Type B pancreatic cell (in vitro differentiated cells): ENCODE measurements at regions not wholly inside any gene's neighbourhood (a gene's known extent, or its start where the extent isn't known, plus 50 kb on each side); places are given as distances from the start of the nearest gene placed in this dataset.

Experiments used
- DNase-seq: peaks from one replicate; pipeline ENCODE4 v3.0.0; 2021; ENCODE audit warnings: mixed read lengths; ENCODE audit not compliant: unreplicated experiment; ENCODE audit errors: extremely low spot score
- H3K27ac Mint-ChIP-seq: 2 replicates; pipeline ENCODE4 v1.8.0; 2021; ENCODE audit warnings: mild to moderate bottlenecking, mixed read lengths
- H3K27me3 Mint-ChIP-seq: 2 replicates; pipeline ENCODE4 v1.8.0; 2021; ENCODE audit warnings: mixed read lengths
- H3K36me3 Mint-ChIP-seq: 2 replicates; pipeline ENCODE4 v1.8.0; 2021; ENCODE audit warnings: mixed read lengths
- H3K4me1 Mint-ChIP-seq: one replicate; pipeline ENCODE4 v1.8.0; 2021; ENCODE audit warnings: mixed read lengths; ENCODE audit not compliant: unreplicated experiment
- H3K4me3 Mint-ChIP-seq: 2 replicates; pipeline ENCODE4 v1.8.0; 2021; ENCODE audit warnings: mild to moderate bottlenecking, mixed read lengths
- H3K9me3 Mint-ChIP-seq: 2 replicates; pipeline ENCODE4 v1.8.0; 2021; ENCODE audit warnings: mixed read lengths
- TF ChIP-seq, protein P1 (sequence below): fragments of 200-600 bp; sonication (generic); conservative IDR thresholded peaks from 2 replicates; pipeline ENCODE4 v1.5.0; 2021; ENCODE audit warnings: antibody characterized with exemption, mild to moderate bottlenecking

DNA sequence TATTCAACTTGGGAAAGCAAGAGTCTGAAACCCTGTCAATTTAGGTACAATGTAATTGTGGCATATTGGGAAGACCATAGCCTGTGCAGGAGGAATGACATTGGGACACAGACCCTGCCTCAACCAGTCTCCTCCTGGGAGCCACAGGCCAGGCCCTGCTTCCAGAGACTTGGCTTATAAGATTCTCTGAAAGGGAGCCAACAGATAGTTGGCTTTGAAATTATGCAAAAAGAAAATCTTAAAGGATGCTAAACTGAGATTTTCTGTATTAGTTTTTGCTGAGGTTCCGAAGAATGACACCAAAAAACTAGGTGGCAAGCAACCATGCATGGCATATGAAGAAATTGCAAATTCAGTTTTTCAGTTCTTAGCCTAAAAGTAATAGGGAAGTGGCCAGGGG, 76.4 kb upstream of the CYRIA start:
- no peak for DNase-seq
- H3K27ac Mint-ChIP-seq = no peak overlapping the region
- no peaks in the 10 kb centered on the region for H3K36me3 Mint-ChIP-seq
- no peaks in the 10 kb centered on the region for H3K9me3 Mint-ChIP-seq
- no peak overlapping the region for H3K4me3 Mint-ChIP-seq
- H3K4me1 Mint-ChIP-seq = no peaks in the 10 kb centered on the region
- TF ChIP-seq, protein P1, sequence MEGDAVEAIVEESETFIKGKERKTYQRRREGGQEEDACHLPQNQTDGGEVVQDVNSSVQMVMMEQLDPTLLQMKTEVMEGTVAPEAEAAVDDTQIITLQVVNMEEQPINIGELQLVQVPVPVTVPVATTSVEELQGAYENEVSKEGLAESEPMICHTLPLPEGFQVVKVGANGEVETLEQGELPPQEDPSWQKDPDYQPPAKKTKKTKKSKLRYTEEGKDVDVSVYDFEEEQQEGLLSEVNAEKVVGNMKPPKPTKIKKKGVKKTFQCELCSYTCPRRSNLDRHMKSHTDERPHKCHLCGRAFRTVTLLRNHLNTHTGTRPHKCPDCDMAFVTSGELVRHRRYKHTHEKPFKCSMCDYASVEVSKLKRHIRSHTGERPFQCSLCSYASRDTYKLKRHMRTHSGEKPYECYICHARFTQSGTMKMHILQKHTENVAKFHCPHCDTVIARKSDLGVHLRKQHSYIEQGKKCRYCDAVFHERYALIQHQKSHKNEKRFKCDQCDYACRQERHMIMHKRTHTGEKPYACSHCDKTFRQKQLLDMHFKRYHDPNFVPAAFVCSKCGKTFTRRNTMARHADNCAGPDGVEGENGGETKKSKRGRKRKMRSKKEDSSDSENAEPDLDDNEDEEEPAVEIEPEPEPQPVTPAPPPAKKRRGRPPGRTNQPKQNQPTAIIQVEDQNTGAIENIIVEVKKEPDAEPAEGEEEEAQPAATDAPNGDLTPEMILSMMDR = no peak
- peaks cover 25% of the 10 kb centered on the region for H3K27me3 Mint-ChIP-seq

DNA sequence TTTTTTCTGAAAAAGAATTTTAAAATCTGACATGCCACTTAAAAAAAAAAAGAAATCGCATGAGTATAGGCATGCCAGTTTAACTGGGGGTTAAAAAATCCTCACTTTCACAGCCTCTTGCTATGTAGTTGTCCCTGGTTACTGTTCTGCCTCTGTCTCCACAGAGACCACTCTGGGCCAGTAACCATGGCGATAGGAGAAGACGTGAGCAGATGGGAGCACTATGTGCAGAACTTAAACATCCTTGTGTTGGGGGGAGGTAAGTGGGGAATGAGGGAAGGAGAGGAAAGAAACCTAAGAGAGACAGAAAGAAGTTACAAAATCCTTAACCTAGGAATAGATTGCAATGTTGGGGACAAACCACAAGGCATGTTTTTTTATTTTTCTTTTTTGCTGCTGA, 75.9 kb upstream of the CYRIA start:
- no peak overlapping the region for H3K27ac Mint-ChIP-seq
- DNase-seq = no peak
- H3K36me3 Mint-ChIP-seq = no peaks in the 10 kb centered on the region
- no peaks in the 10 kb centered on the region for H3K4me1 Mint-ChIP-seq
- no peaks in the 10 kb centered on the region for H3K9me3 Mint-ChIP-seq
- TF ChIP-seq, protein P1 = no peak
- H3K4me3 Mint-ChIP-seq = no peak overlapping the region
- H3K27me3 Mint-ChIP-seq = peaks cover 25% of the 10 kb centered on the region

DNA sequence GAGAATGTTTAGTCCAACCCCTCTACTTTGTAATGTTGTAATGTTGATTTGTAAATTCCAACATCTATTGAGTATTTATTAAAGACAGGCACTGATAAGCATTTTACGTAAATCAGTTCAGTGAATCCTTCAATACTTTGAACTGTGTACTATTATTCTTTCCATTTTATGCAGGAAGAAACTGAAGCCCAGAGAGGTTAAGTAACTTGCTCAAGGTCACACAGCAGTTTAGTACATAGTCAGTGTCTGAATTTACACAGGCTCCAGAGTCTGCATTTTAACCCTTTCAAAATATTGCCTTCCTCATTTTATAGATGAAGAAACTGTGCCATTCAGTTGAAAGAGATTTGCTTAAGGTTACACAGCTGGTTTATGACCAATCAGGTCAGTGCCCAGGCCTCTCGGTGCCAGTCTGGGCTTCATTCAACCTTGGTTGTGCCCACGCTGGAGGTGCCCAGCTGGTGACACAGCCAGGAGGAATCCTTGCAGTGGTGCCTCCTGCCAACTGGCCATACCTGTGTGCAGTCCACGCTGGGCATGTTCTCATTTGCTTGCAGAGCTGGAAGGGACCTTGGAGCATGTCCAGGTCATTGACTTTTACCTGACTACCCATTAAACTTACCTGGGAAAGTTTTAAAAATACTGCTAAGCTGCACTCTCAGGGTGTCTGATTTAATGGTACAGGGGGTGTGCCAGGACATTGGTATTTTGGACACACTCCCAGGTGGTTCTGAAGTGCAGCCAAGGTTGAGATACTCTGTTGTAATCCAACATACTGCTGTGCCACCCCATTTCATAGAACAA, 74.3 kb upstream of the CYRIA start:
- H3K4me1 Mint-ChIP-seq = no peaks in the 10 kb centered on the region
- TF ChIP-seq, protein P1 = no peak
- H3K27ac Mint-ChIP-seq = no peak overlapping the region

DNA sequence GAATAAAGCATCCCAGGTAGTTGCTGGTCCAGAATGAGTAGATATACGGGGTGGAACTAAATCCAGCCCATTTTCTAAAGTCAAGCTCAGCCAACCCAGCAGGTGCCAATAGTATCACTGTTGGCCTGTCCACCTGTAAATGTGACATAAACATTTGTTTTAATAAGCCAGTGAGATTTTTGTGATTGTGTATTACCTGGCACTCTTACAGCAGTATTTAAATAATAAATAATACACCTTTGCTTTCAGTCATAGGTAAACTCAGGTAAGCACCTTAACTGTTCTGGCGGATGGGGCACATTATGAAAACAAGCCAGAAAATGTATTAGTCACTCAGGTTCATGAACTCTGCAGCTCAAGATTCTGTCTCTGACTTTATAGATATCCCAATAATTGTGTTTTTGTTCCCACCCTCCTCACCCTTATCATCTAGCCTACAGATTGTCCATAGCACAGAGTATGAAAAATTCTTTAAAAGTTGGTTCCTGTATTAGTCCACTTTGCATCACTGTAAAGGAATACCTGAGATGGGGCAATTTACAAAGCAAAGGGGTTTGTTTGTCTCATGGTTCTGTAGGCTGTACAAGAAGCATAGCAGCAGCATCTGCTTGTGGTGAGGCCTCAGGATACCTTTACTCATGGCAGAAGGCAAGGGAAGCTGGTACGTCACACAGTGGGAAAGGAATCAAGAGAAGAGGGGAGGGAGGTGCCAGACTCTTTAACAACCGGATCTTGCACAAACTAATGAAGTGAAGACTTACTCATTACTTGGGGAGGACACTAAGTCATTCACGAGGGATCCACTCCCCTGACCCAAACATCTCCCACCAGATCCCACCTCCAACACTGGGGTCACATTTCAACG, 73.0 kb upstream of the CYRIA start:
- no peak for DNase-seq
- TF ChIP-seq, protein P1 = no peak

More for the DNA sequence above, 74.3 kb upstream of the CYRIA start:
- no peak overlapping the region for H3K4me3 Mint-ChIP-seq
- DNase-seq = no peak
- H3K9me3 Mint-ChIP-seq = no peaks in the 10 kb centered on the region
- no peaks in the 10 kb centered on the region for H3K36me3 Mint-ChIP-seq
- H3K27me3 Mint-ChIP-seq = peaks cover 23% of the 10 kb centered on the region

DNA sequence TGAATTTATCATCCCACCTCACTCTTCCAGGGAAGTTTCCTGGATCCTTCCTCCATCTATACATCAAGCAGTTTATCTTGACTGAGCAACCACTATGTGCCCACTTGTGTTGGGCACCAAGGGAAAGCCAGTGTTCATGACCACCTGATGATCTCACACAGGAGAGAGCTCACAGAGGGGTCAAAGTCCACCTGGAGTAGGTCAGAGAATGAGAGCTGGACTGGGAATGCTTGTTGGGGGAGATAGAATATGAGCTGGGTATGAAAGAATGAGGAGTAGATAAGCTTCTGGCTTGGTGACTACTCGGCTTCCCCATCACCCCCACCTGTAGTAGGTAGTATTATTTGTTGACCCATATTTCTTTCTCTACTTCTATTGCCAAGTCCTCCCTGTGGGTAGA, 72.2 kb upstream of the CYRIA start:
- no peaks in the 10 kb centered on the region for H3K36me3 Mint-ChIP-seq
- peaks cover 23% of the 10 kb centered on the region for H3K27me3 Mint-ChIP-seq
- no peak overlapping the region for H3K27ac Mint-ChIP-seq
- H3K4me3 Mint-ChIP-seq = no peak overlapping the region
- DNase-seq = no peak
- no peaks in the 10 kb centered on the region for H3K4me1 Mint-ChIP-seq
- H3K9me3 Mint-ChIP-seq = no peaks in the 10 kb centered on the region
- TF ChIP-seq, protein P1 = no peak

More for the DNA sequence above, 73.0 kb upstream of the CYRIA start:
- no peak overlapping the region for H3K4me3 Mint-ChIP-seq
- no peaks in the 10 kb centered on the region for H3K36me3 Mint-ChIP-seq
- no peaks in the 10 kb centered on the region for H3K4me1 Mint-ChIP-seq
- no peaks in the 10 kb centered on the region for H3K9me3 Mint-ChIP-seq
- no peak overlapping the region for H3K27ac Mint-ChIP-seq
- peaks cover 23% of the 10 kb centered on the region for H3K27me3 Mint-ChIP-seq
